ENCODE measurements at regions not wholly inside any gene's neighbourhood (a gene's known extent, or its start where the extent isn't known, plus 50 kb on each side); places are given as distances from the start of the nearest gene placed in this dataset.

DNA sequence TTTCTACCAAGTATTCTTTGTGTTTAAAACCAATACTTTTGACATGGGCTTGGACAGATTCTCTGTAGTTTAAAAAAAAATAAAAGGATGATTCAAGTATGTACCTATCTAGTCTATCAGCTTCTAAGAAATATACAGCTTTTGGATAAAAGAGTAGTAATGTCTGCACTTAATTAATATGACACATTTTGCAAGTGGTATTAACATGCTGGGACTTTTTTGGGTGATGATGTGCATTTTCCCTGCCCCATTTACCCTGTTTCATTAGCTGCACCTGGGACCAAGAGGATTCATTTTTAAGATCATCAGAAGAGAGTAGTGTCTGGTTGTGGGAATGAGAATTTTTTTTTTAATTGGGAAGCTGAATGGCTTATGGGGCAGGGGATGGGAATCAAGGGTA is 236.2 kb upstream of the KLF14 start:
- H3K27ac ChIP-seq (ENCODE audit: insufficient read depth, low read depth, low read length), result no peak overlapping the region
- H3K9me1 ChIP-seq (replicated peaks; ENCODE audit: control insufficient read depth, extremely low read depth, insufficient read depth, low read length), result no peaks in the 10 kb centered on the region
- no peaks in the 10 kb centered on the region for H3K4me1 ChIP-seq (ENCODE audit: control insufficient read depth, extremely low read depth, insufficient read depth, low read length)
- no TSS peak for BruUV-seq (replicated peaks)
- POLR2A ChIA-PET, result no interaction called here
- FAIRE-seq (no peak), DNase-seq (ENCODE audit: low read depth, low spot score) (no peak)
- CTCF ChIA-PET, result interaction anchor here (0.7 to 2.2 kb wide), 5 partner anchors 10 to 453 kb away, joined by 3 to 24 read pairs (median 3); no protein-coding TSS in a partner anchor
- H3K27me3 ChIP-seq (ENCODE audit: control insufficient read depth in 2 of 2, insufficient read depth in 2 of 2, low read length in 2 of 2), result no peaks in the 10 kb centered on the region
- H3K4me3 ChIP-seq (replicated peaks in 1 of 3; ENCODE audit: insufficient read depth in 1 of 3, low read depth in 1 of 3, low read length in 3 of 3), result no peak overlapping the region
- TF ChIP-seq EZH2 (IDR thresholded peaks at IDR 0.05; ENCODE audit: borderline replicate concordance, low read depth, low read length, severe bottlenecking) (no peak), POLR2AphosphoS5 (IDR thresholded peaks at IDR 0.05; ENCODE audit: insufficient read depth, low read depth, low read length) (no peak), POLR2A (IDR thresholded peaks at IDR 0.05; ENCODE audit: low read depth, low read length) (no peak)
- TF ChIP-seq, protein P1, sequence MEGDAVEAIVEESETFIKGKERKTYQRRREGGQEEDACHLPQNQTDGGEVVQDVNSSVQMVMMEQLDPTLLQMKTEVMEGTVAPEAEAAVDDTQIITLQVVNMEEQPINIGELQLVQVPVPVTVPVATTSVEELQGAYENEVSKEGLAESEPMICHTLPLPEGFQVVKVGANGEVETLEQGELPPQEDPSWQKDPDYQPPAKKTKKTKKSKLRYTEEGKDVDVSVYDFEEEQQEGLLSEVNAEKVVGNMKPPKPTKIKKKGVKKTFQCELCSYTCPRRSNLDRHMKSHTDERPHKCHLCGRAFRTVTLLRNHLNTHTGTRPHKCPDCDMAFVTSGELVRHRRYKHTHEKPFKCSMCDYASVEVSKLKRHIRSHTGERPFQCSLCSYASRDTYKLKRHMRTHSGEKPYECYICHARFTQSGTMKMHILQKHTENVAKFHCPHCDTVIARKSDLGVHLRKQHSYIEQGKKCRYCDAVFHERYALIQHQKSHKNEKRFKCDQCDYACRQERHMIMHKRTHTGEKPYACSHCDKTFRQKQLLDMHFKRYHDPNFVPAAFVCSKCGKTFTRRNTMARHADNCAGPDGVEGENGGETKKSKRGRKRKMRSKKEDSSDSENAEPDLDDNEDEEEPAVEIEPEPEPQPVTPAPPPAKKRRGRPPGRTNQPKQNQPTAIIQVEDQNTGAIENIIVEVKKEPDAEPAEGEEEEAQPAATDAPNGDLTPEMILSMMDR (IDR thresholded peaks at IDR 0.05; ENCODE audit: extremely low read depth in 1 of 2, insufficient read depth in 1 of 2, low read depth in 1 of 2, low read length in 2 of 2), result no peak
- no peak overlapping the region for H2AFZ ChIP-seq (ENCODE audit: low read depth, low read length)
- H3K36me3 ChIP-seq (ENCODE audit: control insufficient read depth in 2 of 2, extremely low read depth in 1 of 2, insufficient read depth in 2 of 2, low read length in 2 of 2), result peaks cover 0 to 4% of the 10 kb centered on the region in 2 experiments
- intact Hi-C loops (cut with micrococcal nuclease) (no loop called here), dilution Hi-C loops (cut with MboI; ENCODE audit: extremely low pct_ligation_motif_present, low sequenced_read_pairs) (no loop called here)
- H3K9me3 ChIP-seq (replicated peaks; ENCODE audit: control insufficient read depth, insufficient read depth, low read length), result no peaks in the 10 kb centered on the region
- H3K79me2 ChIP-seq (ENCODE audit: control insufficient read depth, insufficient read depth, low read length), result no peaks in the 10 kb centered on the region
- H3K4me2 ChIP-seq (ENCODE audit: insufficient read depth, low read length), result no peak overlapping the region
- no peak overlapping the region for H3K9ac ChIP-seq (replicated peaks; ENCODE audit: extremely low read depth, insufficient read depth, low read length)
- no peaks in the 10 kb centered on the region for H4K20me1 ChIP-seq (replicated peaks; ENCODE audit: control insufficient read depth, extremely low read depth, insufficient read depth, low read length)

DNA sequence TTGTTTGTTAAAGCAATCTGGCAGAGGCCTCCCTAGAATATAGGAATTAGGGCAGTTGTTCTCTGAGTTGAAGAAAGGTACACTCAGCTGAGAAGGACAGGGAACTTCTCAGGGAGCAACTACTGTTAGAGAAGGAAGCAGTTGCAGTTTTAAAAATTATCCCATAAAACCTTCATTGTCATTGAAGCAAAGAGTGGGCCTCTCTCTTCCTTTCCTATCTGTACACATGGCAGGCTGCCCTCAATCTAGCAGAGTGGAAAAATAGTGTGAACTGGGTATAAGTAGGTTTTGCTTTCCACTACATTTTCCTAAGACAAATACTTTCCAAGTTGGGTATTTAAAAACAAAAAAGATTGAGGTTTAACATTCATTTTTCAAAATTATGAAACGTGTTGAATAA is 236.7 kb upstream of the KLF14 start:
- no TSS peak for BruUV-seq (replicated peaks)
- DNase-seq (ENCODE audit: low read depth, low spot score) (peak; percentile 58), FAIRE-seq (no peak)
- intact Hi-C loops (cut with micrococcal nuclease) (no loop called here), dilution Hi-C loops (cut with MboI; ENCODE audit: extremely low pct_ligation_motif_present, low sequenced_read_pairs) (no loop called here)
- peaks cover 0 to 4% of the 10 kb centered on the region in 2 experiments for H3K36me3 ChIP-seq (ENCODE audit: control insufficient read depth in 2 of 2, extremely low read depth in 1 of 2, insufficient read depth in 2 of 2, low read length in 2 of 2)
- ChIA-PET POLR2A (interaction anchor here (0.7 kb wide), 1 partner anchor 59 kb away, joined by 6 read pairs; no protein-coding TSS in a partner anchor), CTCF (interaction anchor here (1.3 to 2.2 kb wide), 3 partner anchors 9 to 74 kb away, joined by 3 to 24 read pairs (median 5); no protein-coding TSS in a partner anchor)
- H3K27ac ChIP-seq (ENCODE audit: insufficient read depth, low read depth, low read length), result no peak overlapping the region
- no peak overlapping the region for H2AFZ ChIP-seq (ENCODE audit: low read depth, low read length)
- TF ChIP-seq MAX (IDR thresholded peaks at IDR 0.05; ENCODE audit: insufficient read depth, insufficient read length), result no peak
- no peak for TF ChIP-seq GATA2 (IDR thresholded peaks at IDR 0.05; ENCODE audit: insufficient read depth, insufficient read length, low read depth, low read length)
- no peak for TF ChIP-seq POLR2A (IDR thresholded peaks at IDR 0.05; ENCODE audit: low read depth, low read length)
- TF ChIP-seq FOS (IDR thresholded peaks at IDR 0.05; ENCODE audit: borderline replicate concordance, insufficient read depth, low read length), result no peak
- TF ChIP-seq EZH2 (IDR thresholded peaks at IDR 0.05; ENCODE audit: borderline replicate concordance, low read depth, low read length, severe bottlenecking), result no peak
- no peak for TF ChIP-seq MYC (IDR thresholded peaks at IDR 0.05; ENCODE audit: low read depth, low read length)
- TF ChIP-seq, protein P1 (IDR thresholded peaks at IDR 0.05; ENCODE audit: extremely low read depth in 1 of 2, insufficient read depth in 1 of 2, low read depth in 1 of 2, low read length in 2 of 2), result no peak
- no peak for TF ChIP-seq POLR2AphosphoS5 (IDR thresholded peaks at IDR 0.05; ENCODE audit: insufficient read depth, low read depth, low read length)
- H3K4me1 ChIP-seq (ENCODE audit: control insufficient read depth, extremely low read depth, insufficient read depth, low read length), result no peaks in the 10 kb centered on the region
- no peaks in the 10 kb centered on the region for H3K27me3 ChIP-seq (ENCODE audit: control insufficient read depth in 2 of 2, insufficient read depth in 2 of 2, low read length in 2 of 2)
- H4K20me1 ChIP-seq (replicated peaks; ENCODE audit: control insufficient read depth, extremely low read depth, insufficient read depth, low read length), result no peaks in the 10 kb centered on the region
- no peaks in the 10 kb centered on the region for H3K9me1 ChIP-seq (replicated peaks; ENCODE audit: control insufficient read depth, extremely low read depth, insufficient read depth, low read length)
- no peaks in the 10 kb centered on the region for H3K79me2 ChIP-seq (ENCODE audit: control insufficient read depth, insufficient read depth, low read length)
- H3K4me3 ChIP-seq (replicated peaks in 1 of 3; ENCODE audit: insufficient read depth in 1 of 3, low read depth in 1 of 3, low read length in 3 of 3), result no peak overlapping the region
- no peak overlapping the region for H3K9ac ChIP-seq (replicated peaks; ENCODE audit: extremely low read depth, insufficient read depth, low read length)
- no peak overlapping the region for H3K4me2 ChIP-seq (ENCODE audit: insufficient read depth, low read length)
- no peaks in the 10 kb centered on the region for H3K9me3 ChIP-seq (replicated peaks; ENCODE audit: control insufficient read depth, insufficient read depth, low read length)
